Brain pericyte (primary cell): ENCODE measurements at regions not wholly inside any gene's neighbourhood (a gene's known extent, or its start where the extent isn't known, plus 50 kb on each side); places are given as distances from the start of the nearest gene placed in this dataset.

Experiments
- DNase-seq: peaks from one replicate; pipeline ENCODE4 v3.0.0-alpha.2; 2012; ENCODE audit warnings: low read depth, low spot score

DNA sequence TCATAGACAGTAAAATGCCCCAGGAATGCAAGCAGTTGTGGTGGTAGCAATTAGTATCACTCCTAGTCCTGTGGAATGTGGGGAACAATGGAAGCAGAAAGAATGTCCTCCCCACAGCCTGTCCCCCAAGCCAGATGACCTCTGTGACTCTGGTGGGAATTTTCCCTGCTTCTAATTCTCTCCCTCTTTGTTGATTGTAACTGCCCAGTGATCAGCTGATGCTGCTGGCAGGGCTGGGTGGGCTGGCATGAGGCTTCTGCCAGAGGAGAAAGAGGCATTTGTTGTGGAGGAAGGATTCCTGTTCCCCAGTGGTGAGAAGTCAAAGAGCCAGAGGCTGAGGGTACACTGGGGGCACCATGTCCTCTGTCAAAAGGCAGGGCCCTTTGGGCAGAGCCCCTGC is 116.7 kb upstream of the NCAM1 start:
- DNase-seq: no peak

DNA sequence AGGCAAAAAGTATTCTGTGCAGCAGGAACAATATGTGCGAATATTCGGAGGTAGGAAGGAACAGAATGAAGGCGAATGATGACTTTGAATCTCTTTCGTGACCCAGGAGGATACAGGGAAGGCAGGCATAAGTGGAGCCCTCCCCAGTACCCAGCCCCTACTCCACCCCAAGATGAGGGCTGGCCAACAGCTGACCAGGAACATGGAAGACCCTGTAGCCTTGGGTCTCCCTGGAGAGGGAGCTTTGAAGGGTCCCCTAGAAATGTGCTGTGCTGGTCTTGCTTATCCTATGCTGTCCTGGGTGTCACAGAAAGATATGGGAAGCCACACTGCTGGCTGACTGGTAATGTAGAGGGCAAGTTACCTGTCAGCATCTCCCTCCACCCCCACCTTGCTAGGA is 113.7 kb upstream of the NCAM1 start:
- DNase-seq: no peak

- DNase-seq: no peak
These were observed 108.9 kb upstream of the NCAM1 start for GRCh38 chr11:112852143-112852866.

DNA sequence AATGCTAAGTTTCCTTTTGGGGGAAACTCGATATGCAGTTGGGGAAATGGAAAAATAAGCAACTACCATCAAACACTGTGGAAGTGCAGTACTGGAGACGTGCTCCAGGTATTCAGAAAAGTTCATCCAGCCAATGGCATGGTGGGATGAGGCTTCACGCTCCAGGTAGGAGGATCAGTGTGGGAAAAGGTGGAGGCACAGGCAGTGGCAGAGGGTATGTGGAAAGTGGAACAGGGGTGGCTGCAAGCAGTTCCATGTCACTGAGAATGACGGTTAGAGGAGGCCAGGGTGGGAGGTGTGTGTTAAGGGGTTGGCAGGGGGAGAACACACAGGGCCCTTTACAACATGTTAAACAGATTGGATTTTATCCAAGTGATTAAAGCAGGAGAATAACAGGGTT is 105.1 kb upstream of the NCAM1 start:
- no peak for DNase-seq

DNA sequence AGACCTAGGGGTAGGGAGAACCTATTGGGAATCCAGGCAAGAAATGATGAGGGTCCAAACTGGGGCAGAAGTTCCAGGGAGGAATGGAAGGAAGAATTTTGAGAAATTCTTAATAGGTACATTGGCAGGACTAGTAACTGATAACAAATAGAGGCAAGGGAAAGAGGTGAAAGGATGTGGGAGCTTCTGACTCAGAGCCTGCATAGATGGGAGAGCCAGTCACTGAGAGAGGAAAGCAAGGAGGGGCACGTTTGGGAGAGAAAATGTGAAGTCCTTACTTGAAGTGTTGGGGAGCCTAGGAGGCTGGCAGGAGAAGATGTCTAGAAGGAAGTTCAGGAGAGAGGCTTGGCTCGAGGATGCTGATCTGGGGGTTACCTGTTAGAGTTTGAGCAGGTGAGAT is 104.6 kb upstream of the NCAM1 start:
- no peak for DNase-seq

- no peak for DNase-seq
These were observed 102.8 kb upstream of the NCAM1 start for GRCh38 chr11:112858289-112859023.

GRCh38 chr11:112859787-112860186 is 101.4 kb upstream of the NCAM1 start:
- DNase-seq: no peak

DNA sequence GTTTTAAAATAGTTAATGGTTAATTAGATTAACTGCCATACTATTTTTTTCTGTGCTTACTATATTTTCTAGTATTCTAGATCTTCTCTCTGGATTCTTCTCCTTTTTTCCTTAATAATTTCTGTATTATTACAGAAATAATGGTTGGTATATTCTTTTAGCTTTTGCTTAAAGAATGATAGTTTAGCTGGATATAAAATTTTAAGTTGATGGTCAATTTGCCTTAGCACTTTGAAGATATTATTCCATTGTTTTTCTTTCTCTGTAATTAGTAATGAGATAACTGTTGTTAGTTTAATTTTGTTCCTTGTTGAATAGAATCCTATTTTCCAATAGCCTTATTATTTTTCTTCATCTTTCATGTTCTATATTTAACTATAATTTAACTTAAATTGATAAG is 99.9 kb upstream of the NCAM1 start:
- DNase-seq: no peak

GRCh38 chr11:112863305-112863704 is 97.9 kb upstream of the NCAM1 start:
- DNase-seq: no peak

- no peak for DNase-seq
These were observed 96.5 kb upstream of the NCAM1 start for GRCh38 chr11:112864672-112865071.

GRCh38 chr11:112871909-112872500 is 89.2 kb upstream of the NCAM1 start:
- DNase-seq: no peak

GRCh38 chr11:112874980-112875379 is 86.2 kb upstream of the NCAM1 start:
- DNase-seq: no peak

- no peak for DNase-seq
These were observed 83.6 kb upstream of the NCAM1 start for GRCh38 chr11:112877581-112877980.

DNA sequence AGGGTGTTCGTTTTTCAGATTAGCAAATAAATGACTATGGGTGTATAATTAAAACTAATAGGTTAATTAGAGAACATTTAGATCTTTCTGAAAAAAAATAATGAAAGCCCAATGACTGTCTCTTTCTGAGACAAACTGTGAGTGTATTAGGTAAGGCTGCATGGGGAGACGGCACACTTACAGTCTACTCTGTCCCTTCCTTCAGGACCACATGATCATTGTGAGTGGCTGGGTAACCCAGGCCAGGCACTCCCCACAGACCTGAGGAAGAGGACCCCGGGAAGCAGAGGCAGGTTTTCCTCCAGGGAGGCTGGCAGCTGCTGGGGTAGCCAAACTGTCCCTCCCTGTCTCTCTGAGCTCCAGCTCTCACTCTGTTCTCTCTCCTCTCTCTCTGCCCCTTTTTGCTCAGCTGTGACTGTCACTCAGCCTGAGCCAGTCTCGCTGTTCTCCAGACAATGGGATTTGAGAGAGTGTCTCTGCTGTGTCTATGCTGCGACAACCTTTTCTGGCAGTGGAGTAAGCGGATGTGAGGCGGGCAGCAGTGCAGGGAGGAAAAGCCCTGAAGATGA is 83.1 kb upstream of the NCAM1 start:
- DNase-seq: no peak

GRCh38 chr11:112880495-112880894 is 80.7 kb upstream of the NCAM1 start:
- DNase-seq: no peak

DNA sequence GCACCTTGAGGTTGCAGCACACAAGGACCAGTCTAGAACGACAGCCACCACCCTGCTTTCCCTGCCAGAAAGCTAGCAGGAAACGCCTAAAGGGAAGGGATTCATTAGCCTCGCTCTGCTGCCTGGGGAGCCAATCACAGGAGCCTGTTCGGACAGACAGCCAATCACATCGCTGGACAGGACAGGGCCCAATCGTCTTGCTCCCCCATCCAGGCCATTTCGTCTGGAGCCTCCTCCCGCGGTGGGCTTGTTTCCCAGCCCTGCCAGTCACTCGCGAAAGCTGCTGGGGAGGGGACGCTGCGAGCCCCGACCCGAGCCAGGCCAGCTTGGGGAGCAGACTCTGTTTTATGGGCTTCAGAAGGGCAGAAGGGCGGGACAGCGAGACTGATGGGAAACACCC is 79.8 kb upstream of the NCAM1 start:
- DNase-seq: no peak

DNA sequence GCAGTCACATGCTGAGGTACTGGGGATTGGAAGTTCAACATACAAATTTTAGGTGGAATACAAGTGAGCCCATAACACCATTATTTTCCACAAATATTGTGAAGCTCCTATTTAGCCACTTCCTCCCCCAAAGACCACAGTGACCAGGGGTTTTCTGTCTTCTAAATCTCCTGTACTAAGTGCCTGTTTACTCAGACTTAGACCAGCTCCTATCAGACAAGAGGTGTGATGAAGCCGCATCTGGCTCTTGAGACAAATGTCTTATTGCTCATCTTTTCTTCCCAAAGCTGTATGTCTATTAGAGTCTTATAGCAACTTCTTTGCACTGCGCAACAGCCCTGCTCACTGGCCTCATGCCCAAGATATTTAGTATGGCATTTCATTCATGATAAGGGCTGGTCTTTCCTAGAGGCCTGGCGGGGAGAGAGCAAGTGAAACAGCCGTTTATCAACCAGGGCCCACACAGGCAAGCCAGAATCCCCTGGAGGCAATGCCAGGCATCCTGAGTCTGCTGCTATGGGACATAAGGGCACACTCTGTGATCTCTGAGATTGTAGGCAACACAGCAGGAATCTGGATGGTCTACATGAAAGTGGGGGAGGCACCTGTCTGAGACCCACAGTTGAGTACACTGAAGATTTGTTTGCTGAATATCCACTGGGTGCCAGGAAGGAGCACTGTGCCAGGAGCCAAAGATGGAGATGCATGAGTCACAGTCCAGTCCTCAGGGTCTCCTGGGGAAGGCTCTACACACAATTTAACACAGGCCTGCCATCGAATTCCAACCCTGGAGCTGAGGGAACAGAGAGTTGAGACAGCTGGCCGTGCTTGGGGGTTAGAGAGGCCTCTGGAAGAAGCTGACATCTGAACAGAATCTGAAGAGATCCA is 78.5 kb upstream of the NCAM1 start:
- DNase-seq: no peak

- DNase-seq: no peak
These were observed 77.0 kb upstream of the NCAM1 start for GRCh38 chr11:112884012-112884767.

- DNase-seq: no peak
These were observed 75.3 kb upstream of the NCAM1 start for GRCh38 chr11:112885744-112886433.
